Uterus (tissue), 3 donors: ENCODE measurements at regions not wholly inside any gene's neighbourhood (a gene's known extent, or its start where the extent isn't known, plus 50 kb on each side); places are given as distances from the start of the nearest gene placed in this dataset.
A peak's percentile ranks its signal among the peaks of the same experiment; 100 is the strongest.

ENCODE experiments used
- DNase-seq, 2 donors: peaks; one replicate each; pipeline ENCODE4 v3.0.0-alpha.2; 2019 to 2020
- H3K27ac ChIP-seq, 2 donors: fragments of 200-600 bp; sonication (generic); 1 replicate in 1 of 2; 2 replicates in 1 of 2; pipeline ENCODE4 v1.5.1; 2016 to 2018
- H3K27me3 ChIP-seq, 2 donors: fragments of 200-600 bp; sonication (generic); one replicate each; pipeline ENCODE4 v1.5.1; 2018 to 2019; ENCODE audit warnings: control low read depth in 1 of 2
- H3K36me3 ChIP-seq, 2 donors: fragments of 200-600 bp; sonication (generic); one replicate each; pipeline ENCODE4 v1.5.1; 2019; ENCODE audit warnings: control low read depth in 1 of 2
- H3K4me1 ChIP-seq, 2 donors: fragments of 200-600 bp; sonication (generic); one replicate each; pipeline ENCODE4 v1.5.1; 2018 to 2019; ENCODE audit warnings: control low read depth in 1 of 2
- H3K4me3 ChIP-seq, 2 donors: fragments of 200-600 bp; sonication (generic); 1 replicate in 1 of 2; 2 replicates in 1 of 2; pipeline ENCODE4 v1.5.1; 2018 to 2019; ENCODE audit warnings: mild to moderate bottlenecking in 1 of 2
- H3K9me3 ChIP-seq, 2 donors: fragments of 200-600 bp; sonication (generic); one replicate each; pipeline ENCODE4 v1.5.1; 2019; ENCODE audit warnings: control low read depth in 1 of 2
- CTCF ChIP-seq, 4 experiments: fragments of 200-600 bp in 2 of 4; fragments of 450-650 bp in 2 of 4; sonication (generic) in 2 of 4; IDR thresholded peaks; one replicate each; pipeline ENCODE4 v1.5.1; 2016 to 2019; ENCODE audit warnings: antibody characterized with exemption in 4 of 4, mild to moderate bottlenecking in 2 of 4, moderate library complexity in 1 of 4
- POLR2A ChIP-seq, 2 donors: fragments of 450-650 bp; IDR thresholded peaks; one replicate each; pipeline ENCODE4 v1.6.1; 2016; ENCODE audit warnings: antibody characterized with exemption in 2 of 2, mild to moderate bottlenecking in 1 of 2, moderate library complexity in 1 of 2
- intact Hi-C: fragments of 100-400 bp; cut with DNase I; formaldehyde crosslinking; loops from one replicate; pipeline ENCODE4 v1.15.1; 2023; ENCODE audit warnings: low total_unique reads
- donor health status: DM: yes; HTN: yes; CAD: no.

GRCh38 chr22:27513021-27513420, 288.5 kb downstream of the MN1 start:
- intact Hi-C loops: no loop called here

GRCh38 chr22:27514601-27515523, 286.7 kb downstream of the MN1 start:
- Histone ChIP-seq H3K36me3 (no peaks in the 10 kb centered on the region), H3K4me1 (no peaks in the 10 kb centered on the region), H3K9me3 (no peaks in the 10 kb centered on the region), H3K27me3 (no peaks in the 10 kb centered on the region), H3K27ac (peak overlapping the region; percentile 19 to 48), H3K4me3 (no peak overlapping the region)
- DNase-seq: peak in 1 of 2 donors; percentile 36
- intact Hi-C loops: no loop called here
- no peak for TF ChIP-seq CTCF (IDR thresholded peaks at IDR 0.05)
- no peak for TF ChIP-seq POLR2A (IDR thresholded peaks at IDR 0.05)

More at GRCh38 chr22:27513021-27513420, 288.5 kb downstream of the MN1 start:
- no peaks in the 10 kb centered on the region for H3K4me1 ChIP-seq
- no peak for TF ChIP-seq CTCF (IDR thresholded peaks at IDR 0.05)
- TF ChIP-seq POLR2A (IDR thresholded peaks at IDR 0.05): no peak
- peak overlapping the region in 1 of 2 donors; percentile 56 for H3K27ac ChIP-seq
- no peaks in the 10 kb centered on the region for H3K36me3 ChIP-seq
- no peaks in the 10 kb centered on the region for H3K27me3 ChIP-seq
- no peaks in the 10 kb centered on the region for H3K9me3 ChIP-seq
- no peak for DNase-seq
- no peak overlapping the region for H3K4me3 ChIP-seq

GRCh38 chr22:27517361-27518155, 284.0 kb downstream of the MN1 start:
- no peak for TF ChIP-seq CTCF (IDR thresholded peaks at IDR 0.05)
- no peak for TF ChIP-seq POLR2A (IDR thresholded peaks at IDR 0.05)
- H3K36me3 ChIP-seq: no peaks in the 10 kb centered on the region
- H3K27ac ChIP-seq: no peak overlapping the region
- no peak overlapping the region for H3K4me3 ChIP-seq
- no peaks in the 10 kb centered on the region for H3K27me3 ChIP-seq
- H3K9me3 ChIP-seq: no peaks in the 10 kb centered on the region
- no peaks in the 10 kb centered on the region for H3K4me1 ChIP-seq
- DNase-seq: no peak
- intact Hi-C loops: no loop called here

- no peak overlapping the region for H3K27ac ChIP-seq
- H3K36me3 ChIP-seq: no peaks in the 10 kb centered on the region
- TF ChIP-seq CTCF (IDR thresholded peaks at IDR 0.05) (no peak), POLR2A (IDR thresholded peaks at IDR 0.05) (no peak)
- no peaks in the 10 kb centered on the region for H3K27me3 ChIP-seq
- H3K4me1 ChIP-seq: no peaks in the 10 kb centered on the region
- H3K4me3 ChIP-seq: no peak overlapping the region
- DNase-seq: no peak
- intact Hi-C loops: no loop called here
- no peaks in the 10 kb centered on the region for H3K9me3 ChIP-seq
These were observed 282.8 kb downstream of the MN1 start for GRCh38 chr22:27518531-27519340.
